ENCODE measurements at regions not wholly inside any gene's neighbourhood (a gene's known extent, or its start where the extent isn't known, plus 50 kb on each side); places are given as distances from the start of the nearest gene placed in this dataset.

GRCh38 chr5:34563931-34564709 is 92.0 kb upstream of the RAI14 start:
- no peak for DNase-seq

GRCh38 chr5:34564710-34565235 is 91.4 kb upstream of the RAI14 start:
- no peak for DNase-seq

GRCh38 chr5:34570143-34570542 is 86.0 kb upstream of the RAI14 start:
- DNase-seq: no peak

GRCh38 chr5:34570721-34571676 is 85.1 kb upstream of the RAI14 start:
- DNase-seq: peak; percentile 33

- no peak for DNase-seq
Observed at GRCh38 chr5:34571677-34572041, 84.5 kb upstream of the RAI14 start.

- DNase-seq: no peak
Observed at GRCh38 chr5:34574936-34575467, 81.1 kb upstream of the RAI14 start.

- no peak for DNase-seq
Observed at GRCh38 chr5:34576891-34577666, 79.0 kb upstream of the RAI14 start.

- no peak for DNase-seq
Observed at GRCh38 chr5:34578962-34579361, 77.2 kb upstream of the RAI14 start.

- peak; percentile 70 for DNase-seq
Observed at GRCh38 chr5:34580983-34581382, 75.1 kb upstream of the RAI14 start.

GRCh38 chr5:34582371-34582770 is 73.8 kb upstream of the RAI14 start:
- DNase-seq: peak; percentile 34

- DNase-seq: no peak
Observed at GRCh38 chr5:34583167-34583566, 73.0 kb upstream of the RAI14 start.

- no peak for DNase-seq
Observed at GRCh38 chr5:34584165-34584564, 72.0 kb upstream of the RAI14 start.

GRCh38 chr5:34585601-34586104 is 70.5 kb upstream of the RAI14 start:
- DNase-seq: no peak

- no peak for DNase-seq
Observed at GRCh38 chr5:34586117-34586885, 69.8 kb upstream of the RAI14 start.

GRCh38 chr5:34587355-34588241 is 68.5 kb upstream of the RAI14 start:
- DNase-seq: no peak

GRCh38 chr5:34589832-34590231 is 66.3 kb upstream of the RAI14 start:
- DNase-seq: no peak

GRCh38 chr5:34591723-34592122 is 64.4 kb upstream of the RAI14 start:
- DNase-seq: no peak

GRCh38 chr5:34597034-34598027 is 58.8 kb upstream of the RAI14 start:
- no peak for DNase-seq

GRCh38 chr5:34598177-34598794 is 57.8 kb upstream of the RAI14 start:
- DNase-seq: no peak

Data from femur (tissue), 1 donor.